ENCODE measurements at regions not wholly inside any gene's neighbourhood (a gene's known extent, or its start where the extent isn't known, plus 50 kb on each side); places are given as distances from the start of the nearest gene placed in this dataset.

DNA sequence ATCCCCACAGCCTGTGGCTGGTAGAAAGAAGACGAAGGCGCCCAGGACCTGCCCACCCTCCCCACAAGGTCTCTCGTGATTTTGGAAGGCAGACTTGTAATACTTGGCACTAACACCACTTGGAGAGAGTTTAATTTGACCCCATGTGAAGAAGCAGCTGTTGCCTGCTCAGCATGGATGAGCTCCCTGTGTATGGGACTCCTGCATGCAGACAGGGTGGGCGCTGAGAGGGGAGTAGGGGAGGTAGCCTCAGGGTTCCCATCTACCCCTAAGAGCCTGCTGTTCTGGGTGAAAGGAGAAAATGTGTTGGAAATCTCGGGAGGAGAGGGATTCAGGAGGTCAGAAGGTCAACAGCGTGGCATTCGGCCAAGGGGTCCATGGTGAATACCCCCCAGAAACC is 625.9 kb downstream of the TBC1D22A start:
- DNase-seq (ENCODE audit: low read depth) = no peak
- TF ChIP-seq CTCF (IDR thresholded peaks at IDR 0.05; ENCODE audit: low read depth, low read length, missing control alignments) = no peak
- H3K4me3 ChIP-seq (ENCODE audit: low read depth, low read length) = no peak overlapping the region

GRCh38 chr22:47386812-47387510 is 624.5 kb downstream of the TBC1D22A start:
- DNase-seq (ENCODE audit: low read depth) = no peak
- no peak overlapping the region for H3K4me3 ChIP-seq (ENCODE audit: low read depth, low read length)
- no peak for TF ChIP-seq CTCF (IDR thresholded peaks at IDR 0.05; ENCODE audit: low read depth, low read length, missing control alignments)

- H3K4me3 ChIP-seq (ENCODE audit: low read depth, low read length) = no peak overlapping the region
- no peak for TF ChIP-seq CTCF (IDR thresholded peaks at IDR 0.05; ENCODE audit: low read depth, low read length, missing control alignments)
- no peak for DNase-seq (ENCODE audit: low read depth)
Observed at GRCh38 chr22:47384977-47385376, 622.5 kb downstream of the TBC1D22A start.

GRCh38 chr22:47382164-47382890 is 619.9 kb downstream of the TBC1D22A start:
- TF ChIP-seq CTCF (IDR thresholded peaks at IDR 0.05; ENCODE audit: low read depth, low read length, missing control alignments) = no peak
- no peak for DNase-seq (ENCODE audit: low read depth)
- H3K4me3 ChIP-seq (ENCODE audit: low read depth, low read length) = no peak overlapping the region

GRCh38 chr22:47381240-47381639 is 618.8 kb downstream of the TBC1D22A start:
- no peak overlapping the region for H3K4me3 ChIP-seq (ENCODE audit: low read depth, low read length)
- no peak for DNase-seq (ENCODE audit: low read depth)
- TF ChIP-seq CTCF (IDR thresholded peaks at IDR 0.05; ENCODE audit: low read depth, low read length, missing control alignments) = no peak

DNA sequence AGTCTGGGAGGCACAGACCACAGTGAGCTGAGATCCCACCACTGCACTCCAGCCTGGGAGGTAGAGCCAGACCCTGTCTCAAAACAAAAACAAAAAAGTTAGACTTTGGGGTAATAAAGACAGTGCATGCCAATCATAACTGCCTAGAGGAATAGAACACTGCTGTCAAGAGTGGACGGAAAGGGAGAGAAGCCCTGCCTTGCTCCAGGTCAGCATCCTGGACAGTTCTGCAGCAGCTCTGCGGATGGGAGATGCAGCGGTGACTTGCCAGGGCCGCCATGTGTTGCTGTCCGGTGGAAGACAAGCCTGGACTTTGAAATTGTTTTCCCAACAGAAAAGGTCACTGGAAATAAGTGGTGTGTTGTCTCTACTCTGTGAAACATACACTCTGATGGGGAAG is 618.2 kb downstream of the TBC1D22A start:
- TF ChIP-seq CTCF (IDR thresholded peaks at IDR 0.05; ENCODE audit: low read depth, low read length, missing control alignments) = no peak
- no peak overlapping the region for H3K4me3 ChIP-seq (ENCODE audit: low read depth, low read length)
- no peak for DNase-seq (ENCODE audit: low read depth)
